MM.1S (cell line): ENCODE measurements at regions not wholly inside any gene's neighbourhood (a gene's known extent, or its start where the extent isn't known, plus 50 kb on each side); places are given as distances from the start of the nearest gene placed in this dataset.

ENCODE experiments used
- CTCF ChIP-seq: fragments of 300-600 bp; sonication (generic); IDR thresholded peaks from 2 replicates; pipeline ENCODE4 v1.5.1; 2016; ENCODE audit warnings: antibody characterized with exemption, low read length, mixed read lengths
- EZH2 ChIP-seq: fragments of 300-600 bp; sonication (generic); optimal IDR thresholded peaks from 2 replicates; pipeline ENCODE3; 2017; ENCODE audit warnings: low read depth, mild to moderate bottlenecking, antibody characterized with exemption, low read length, mixed read lengths
- EZH2phosphoT487 ChIP-seq: fragments of 300-600 bp; sonication (generic); IDR thresholded peaks from 2 replicates; pipeline ENCODE4 v1.6.1; 2018; ENCODE audit warnings: antibody characterized with exemption, low read length

GRCh38 chr16:65909310-65910050 is 457.0 kb upstream of the CDH5 start:
- no peak for TF ChIP-seq EZH2
- TF ChIP-seq CTCF: no peak
- no peak for TF ChIP-seq EZH2phosphoT487
